HG03095 (cell line): ENCODE measurements at regions not wholly inside any gene's neighbourhood (a gene's known extent, or its start where the extent isn't known, plus 50 kb on each side); places are given as distances from the start of the nearest gene placed in this dataset.
"Not testable (repeated sequence)": the region's sequence is repeated elsewhere in the genome, so short reads cannot be mapped to it uniquely, and the experiment has no call there.

Source experiments
- ATAC-seq: cut with Tn5 transposase; IDR thresholded peaks from one replicate; pipeline ENCODE4 v1.9.1; 2021; ENCODE audit warnings: moderate library complexity; ENCODE audit not compliant: unreplicated experiment

- ATAC-seq, result no peak
These were observed 72.3 kb upstream of the ZNF746 start for GRCh38 chr7:149569726-149570422.

- no peak for ATAC-seq
These were observed 71.6 kb upstream of the ZNF746 start for GRCh38 chr7:149569025-149569725.

GRCh38 chr7:149568218-149568617 is 70.6 kb upstream of the ZNF746 start:
- no peak for ATAC-seq

GRCh38 chr7:149566103-149566502 is 68.5 kb upstream of the ZNF746 start:
- no peak for ATAC-seq

- no peak for ATAC-seq
These were observed 67.4 kb upstream of the ZNF746 start for GRCh38 chr7:149565096-149565382.

- no peak for ATAC-seq
These were observed 66.9 kb upstream of the ZNF746 start for GRCh38 chr7:149564340-149565095.

GRCh38 chr7:149562602-149563001 is 65.0 kb upstream of the ZNF746 start:
- no peak for ATAC-seq

GRCh38 chr7:149561072-149561471 is 63.5 kb upstream of the ZNF746 start:
- no peak for ATAC-seq

GRCh38 chr7:149559711-149560110 is 62.1 kb upstream of the ZNF746 start:
- no peak for ATAC-seq

GRCh38 chr7:149558149-149558861 is 60.7 kb upstream of the ZNF746 start:
- ATAC-seq, result no peak

GRCh38 chr7:149556525-149556924 is 58.9 kb upstream of the ZNF746 start:
- ATAC-seq, result not testable (repeated sequence)

GRCh38 chr7:149554821-149555220 is 57.2 kb upstream of the ZNF746 start:
- not testable (repeated sequence) for ATAC-seq

GRCh38 chr7:149553991-149554390 is 56.4 kb upstream of the ZNF746 start:
- ATAC-seq, result not testable (repeated sequence)

- no peak for ATAC-seq
These were observed 55.2 kb upstream of the ZNF746 start for GRCh38 chr7:149552799-149553198.
